Mucosa of descending colon (tissue), 3 donors: ENCODE measurements at regions not wholly inside any gene's neighbourhood (a gene's known extent, or its start where the extent isn't known, plus 50 kb on each side); places are given as distances from the start of the nearest gene placed in this dataset.

ENCODE experiments used
- ATAC-seq: fragments of 200-7000 bp; cut with Tn5 transposase; one replicate; pipeline ENCODE4 v1.9.1; 2020; ENCODE audit warnings: mild to moderate bottlenecking, moderate library complexity
- DNase-seq, 3 donors: peaks; one replicate each; pipeline ENCODE4 v3.0.0-alpha.2; 2020
- H3K36me3 ChIP-seq: fragments of 200-600 bp; one replicate; pipeline ENCODE4 v1.8.0; 2021; ENCODE audit warnings: low read depth, mild to moderate bottlenecking
- H3K4me1 ChIP-seq: fragments of 200-600 bp; one replicate; pipeline ENCODE4 v1.8.0; 2021; ENCODE audit warnings: low read depth, mild to moderate bottlenecking
- H3K4me3 ChIP-seq: fragments of 200-600 bp; one replicate; pipeline ENCODE4 v1.8.0; 2021; ENCODE audit warnings: mild to moderate bottlenecking
- H3K9me3 ChIP-seq: fragments of 200-600 bp; one replicate; pipeline ENCODE4 v1.8.0; 2021; ENCODE audit warnings: mild to moderate bottlenecking
- intact Hi-C, 2 donors: fragments of 100-400 bp; cut with DNase I in 1 of 2; cut with micrococcal nuclease in 1 of 2; formaldehyde crosslinking; loops; one replicate each; pipeline versions ENCODE4 v1.11.0 to v1.11.1; 2022; cut with DNase I, micrococcal nuclease
- TF ChIP-seq, protein P1 (sequence below): fragments of 200-600 bp; IDR thresholded peaks from one replicate; pipeline ENCODE4 v1.8.0; 2022; ENCODE audit warnings: antibody characterized with exemption, mild to moderate bottlenecking
- donor health status: DM: no; HTN: no; CAD: no; lungs with moderate emphysema.
- donor health status: DM: no; HTN: no; CAD: no.
- donor health status: DM: no; HTN: yes; CAD: no.

DNA sequence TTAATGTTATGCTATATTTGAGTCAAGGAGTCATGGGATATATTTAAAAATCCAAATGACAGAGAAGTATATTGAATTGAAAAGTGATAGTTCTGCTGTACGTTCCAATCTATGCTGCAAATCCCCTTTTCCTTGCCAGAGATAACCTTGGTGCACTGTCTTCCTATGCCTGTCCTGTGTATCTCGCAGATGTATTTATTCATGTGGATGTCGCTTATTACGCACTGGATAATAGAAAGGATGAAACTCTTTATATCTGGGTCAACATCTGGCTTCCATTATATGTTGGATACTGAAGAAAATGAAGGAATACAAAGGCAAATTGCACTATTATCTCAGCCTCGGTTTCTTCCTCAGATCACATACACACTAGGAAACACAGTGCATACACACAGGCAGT is 331.3 kb downstream of the BCKDHB start:
- Histone ChIP-seq H3K9me3 (no peaks in the 10 kb centered on the region), H3K4me3 (no peak overlapping the region), H3K36me3 (no peaks in the 10 kb centered on the region), H3K4me1 (no peaks in the 10 kb centered on the region)
- no peak for DNase-seq
- intact Hi-C loops: no loop called here
- TF ChIP-seq, protein P1, sequence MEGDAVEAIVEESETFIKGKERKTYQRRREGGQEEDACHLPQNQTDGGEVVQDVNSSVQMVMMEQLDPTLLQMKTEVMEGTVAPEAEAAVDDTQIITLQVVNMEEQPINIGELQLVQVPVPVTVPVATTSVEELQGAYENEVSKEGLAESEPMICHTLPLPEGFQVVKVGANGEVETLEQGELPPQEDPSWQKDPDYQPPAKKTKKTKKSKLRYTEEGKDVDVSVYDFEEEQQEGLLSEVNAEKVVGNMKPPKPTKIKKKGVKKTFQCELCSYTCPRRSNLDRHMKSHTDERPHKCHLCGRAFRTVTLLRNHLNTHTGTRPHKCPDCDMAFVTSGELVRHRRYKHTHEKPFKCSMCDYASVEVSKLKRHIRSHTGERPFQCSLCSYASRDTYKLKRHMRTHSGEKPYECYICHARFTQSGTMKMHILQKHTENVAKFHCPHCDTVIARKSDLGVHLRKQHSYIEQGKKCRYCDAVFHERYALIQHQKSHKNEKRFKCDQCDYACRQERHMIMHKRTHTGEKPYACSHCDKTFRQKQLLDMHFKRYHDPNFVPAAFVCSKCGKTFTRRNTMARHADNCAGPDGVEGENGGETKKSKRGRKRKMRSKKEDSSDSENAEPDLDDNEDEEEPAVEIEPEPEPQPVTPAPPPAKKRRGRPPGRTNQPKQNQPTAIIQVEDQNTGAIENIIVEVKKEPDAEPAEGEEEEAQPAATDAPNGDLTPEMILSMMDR: no peak
- ATAC-seq: no peak

DNA sequence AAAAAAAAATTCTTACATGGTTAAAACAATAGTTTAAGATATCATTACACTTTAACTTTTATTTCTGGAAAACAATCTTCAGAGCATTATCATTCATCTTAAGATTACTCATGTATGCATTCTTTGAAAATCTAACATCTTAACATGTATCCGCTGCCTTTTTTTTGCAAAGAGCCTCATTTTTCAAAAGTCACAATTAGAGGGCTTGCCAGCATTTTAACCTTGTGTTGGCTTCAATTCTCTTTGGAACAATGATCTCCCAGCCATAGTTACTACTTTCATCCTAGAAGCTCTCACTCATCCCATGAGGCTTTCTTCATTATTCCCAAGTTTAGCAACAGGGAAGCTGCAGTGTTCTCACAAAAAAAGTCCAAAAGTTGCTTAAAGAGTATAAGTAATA is 330.8 kb downstream of the BCKDHB start:
- no peak for DNase-seq
- TF ChIP-seq, protein P1: no peak
- no peak for ATAC-seq

DNA sequence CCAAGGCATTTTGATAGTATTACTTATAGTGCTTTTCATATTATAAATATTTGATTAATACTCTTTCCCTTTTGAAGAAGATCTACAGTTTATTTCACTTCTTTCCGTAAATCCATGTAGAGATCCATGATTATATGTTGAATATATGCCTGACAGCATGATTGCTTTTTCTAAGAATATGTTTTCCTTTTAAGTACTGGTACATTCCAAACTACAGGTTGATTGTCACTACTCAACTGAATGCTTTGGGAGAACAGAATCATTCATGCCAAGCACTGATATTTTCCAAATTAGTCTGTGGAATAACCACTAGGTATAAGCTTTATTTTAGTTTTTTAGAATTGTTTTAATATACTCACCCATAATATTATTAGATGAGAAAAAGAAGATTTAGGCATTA is 330.2 kb downstream of the BCKDHB start:
- Histone ChIP-seq H3K36me3 (no peaks in the 10 kb centered on the region), H3K9me3 (no peaks in the 10 kb centered on the region), H3K4me3 (no peak overlapping the region), H3K4me1 (no peaks in the 10 kb centered on the region)
- no peak for ATAC-seq
- TF ChIP-seq, protein P1: no peak
- DNase-seq: no peak
- intact Hi-C loops: no loop called here

More for the DNA sequence above, 330.8 kb downstream of the BCKDHB start:
- Histone ChIP-seq H3K36me3 (no peaks in the 10 kb centered on the region), H3K4me3 (no peak overlapping the region), H3K4me1 (no peaks in the 10 kb centered on the region), H3K9me3 (no peaks in the 10 kb centered on the region)
- intact Hi-C loops: no loop called here

DNA sequence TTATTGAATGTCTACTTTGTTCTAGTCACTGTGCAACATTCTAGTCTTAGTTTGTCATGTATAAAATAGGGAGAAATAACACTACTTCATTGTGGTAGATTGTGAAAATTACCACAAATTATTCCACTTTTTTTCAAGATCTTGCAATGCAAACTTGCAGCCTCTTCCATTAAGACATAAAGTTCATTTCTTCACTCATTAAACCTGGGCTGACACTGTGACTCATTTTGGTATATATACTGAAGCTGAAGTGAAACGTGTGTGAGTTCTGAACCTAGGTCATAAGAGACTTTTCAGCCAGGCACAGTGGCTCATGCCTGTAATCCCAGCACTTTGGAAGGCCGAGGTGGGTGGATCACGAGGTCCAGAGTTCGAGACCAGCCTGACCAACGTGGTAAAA is 329.0 kb downstream of the BCKDHB start:
- no peak overlapping the region for H3K4me3 ChIP-seq
- DNase-seq (no peak), ATAC-seq (no peak)
- intact Hi-C loops: no loop called here
- no peaks in the 10 kb centered on the region for H3K36me3 ChIP-seq
- no peaks in the 10 kb centered on the region for H3K9me3 ChIP-seq
- H3K4me1 ChIP-seq: no peaks in the 10 kb centered on the region
- TF ChIP-seq, protein P1: no peak

DNA sequence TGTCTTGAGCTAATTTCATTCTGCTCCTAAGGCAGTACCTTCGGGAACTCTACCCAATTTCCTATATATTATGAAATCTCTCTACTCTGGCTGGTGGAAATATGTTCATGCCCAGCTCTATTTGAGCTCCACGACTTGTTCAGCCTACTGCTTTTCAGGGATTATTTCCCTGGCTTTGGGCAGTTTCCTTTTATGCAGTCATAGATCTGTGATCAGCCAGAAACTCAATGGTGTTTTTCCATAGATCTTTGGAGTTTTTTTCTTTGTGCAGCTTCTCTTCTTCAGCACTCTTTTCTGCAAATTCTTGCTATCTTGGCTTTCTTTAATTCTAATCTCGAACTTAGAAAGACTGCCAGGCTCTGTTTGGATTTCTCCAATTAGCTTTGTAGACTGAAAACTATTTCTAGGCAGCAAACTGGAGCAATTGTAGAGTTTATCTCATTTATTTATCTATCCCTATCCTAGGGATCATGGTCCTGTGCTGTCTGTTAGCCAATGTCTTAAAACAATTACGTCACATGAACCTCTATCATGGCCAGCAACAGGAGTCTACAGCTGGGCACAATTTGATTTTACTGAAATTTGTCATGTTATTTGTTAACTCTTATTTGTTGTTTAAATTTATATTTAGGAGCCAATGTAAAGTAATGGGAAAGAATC is 328.4 kb downstream of the BCKDHB start:
- intact Hi-C loops: no loop called here
- no peaks in the 10 kb centered on the region for H3K9me3 ChIP-seq
- ATAC-seq: no peak
- TF ChIP-seq, protein P1: no peak
- no peak overlapping the region for H3K4me3 ChIP-seq
- H3K4me1 ChIP-seq: no peaks in the 10 kb centered on the region
- DNase-seq: no peak
- H3K36me3 ChIP-seq: no peaks in the 10 kb centered on the region

DNA sequence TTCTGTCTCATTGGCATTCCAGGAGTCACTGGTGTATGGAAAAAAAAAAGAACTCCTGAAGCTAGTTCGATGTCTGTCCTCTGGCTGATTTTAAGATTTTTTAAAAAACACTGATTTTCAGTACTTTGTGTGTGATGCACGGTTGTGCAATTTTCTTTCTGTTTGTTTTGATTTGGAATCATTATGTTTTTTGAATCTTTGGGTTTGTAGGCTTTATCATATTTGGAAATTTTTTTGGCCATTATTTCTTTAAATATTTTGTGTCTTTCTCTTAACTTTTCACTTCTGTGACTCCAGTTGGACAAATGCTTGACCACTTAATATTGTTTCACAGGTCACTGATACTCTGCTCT is 327.2 kb downstream of the BCKDHB start:
- intact Hi-C loops: no loop called here
- no peak for ATAC-seq
- TF ChIP-seq, protein P1: no peak

More for the DNA sequence above, 327.2 kb downstream of the BCKDHB start:
- no peak for DNase-seq
- H3K9me3 ChIP-seq: no peaks in the 10 kb centered on the region
- H3K36me3 ChIP-seq: no peaks in the 10 kb centered on the region
- no peak overlapping the region for H3K4me3 ChIP-seq
- no peaks in the 10 kb centered on the region for H3K4me1 ChIP-seq
